ENCODE measurements at regions not wholly inside any gene's neighbourhood (a gene's known extent, or its start where the extent isn't known, plus 50 kb on each side); places are given as distances from the start of the nearest gene placed in this dataset.

- in situ Hi-C loops (cut with HindIII; ENCODE audit: low pct_unique_long_range_greater_than_20kb, low sequenced_read_pairs) = no loop called here
- no peak for DNase-seq (ENCODE audit: low read depth)
Observed at GRCh38 chr18:39752351-39752750, 2186.8 kb upstream of the CELF4 start.

- DNase-seq (ENCODE audit: low read depth) = no peak
- in situ Hi-C loops (cut with HindIII; ENCODE audit: low pct_unique_long_range_greater_than_20kb, low sequenced_read_pairs) = no loop called here
Observed at GRCh38 chr18:39751921-39752320, 2186.3 kb upstream of the CELF4 start.

- in situ Hi-C loops (cut with HindIII; ENCODE audit: low pct_unique_long_range_greater_than_20kb, low sequenced_read_pairs) = no loop called here
- DNase-seq (ENCODE audit: low read depth) = no peak
Observed at GRCh38 chr18:39751161-39751560, 2185.6 kb upstream of the CELF4 start.

GRCh38 chr18:39749154-39749553 is 2183.6 kb upstream of the CELF4 start:
- in situ Hi-C loops (cut with HindIII; ENCODE audit: low pct_unique_long_range_greater_than_20kb, low sequenced_read_pairs) = no loop called here
- no peak for DNase-seq (ENCODE audit: low read depth)

GRCh38 chr18:39748727-39749126 is 2183.1 kb upstream of the CELF4 start:
- no peak for DNase-seq (ENCODE audit: low read depth)
- in situ Hi-C loops (cut with HindIII; ENCODE audit: low pct_unique_long_range_greater_than_20kb, low sequenced_read_pairs) = no loop called here

GRCh38 chr18:39746201-39746600 is 2180.6 kb upstream of the CELF4 start:
- DNase-seq (ENCODE audit: low read depth) = no peak
- in situ Hi-C loops (cut with HindIII; ENCODE audit: low pct_unique_long_range_greater_than_20kb, low sequenced_read_pairs) = no loop called here

GRCh38 chr18:39743463-39743862 is 2177.9 kb upstream of the CELF4 start:
- in situ Hi-C loops (cut with HindIII; ENCODE audit: low pct_unique_long_range_greater_than_20kb, low sequenced_read_pairs) = no loop called here
- no peak for DNase-seq (ENCODE audit: low read depth)

- in situ Hi-C loops (cut with HindIII; ENCODE audit: low pct_unique_long_range_greater_than_20kb, low sequenced_read_pairs) = no loop called here
- peak; percentile 55 for DNase-seq (ENCODE audit: low read depth)
Observed at GRCh38 chr18:39741755-39742466, 2176.3 kb upstream of the CELF4 start.

- in situ Hi-C loops (cut with HindIII; ENCODE audit: low pct_unique_long_range_greater_than_20kb, low sequenced_read_pairs) = no loop called here
- no peak for DNase-seq (ENCODE audit: low read depth)
Observed at GRCh38 chr18:39737869-39738268, 2172.3 kb upstream of the CELF4 start.

- in situ Hi-C loops (cut with HindIII; ENCODE audit: low pct_unique_long_range_greater_than_20kb, low sequenced_read_pairs) = no loop called here
Observed at GRCh38 chr18:39732918-39733317, 2167.3 kb upstream of the CELF4 start.

GRCh38 chr18:39730606-39731005 is 2165.0 kb upstream of the CELF4 start:
- DNase-seq (ENCODE audit: low read depth) = no peak
- in situ Hi-C loops (cut with HindIII; ENCODE audit: low pct_unique_long_range_greater_than_20kb, low sequenced_read_pairs) = no loop called here

More at GRCh38 chr18:39732918-39733317, 2167.3 kb upstream of the CELF4 start:
- no peak for DNase-seq (ENCODE audit: low read depth)

GRCh38 chr18:39724652-39725051 is 2159.1 kb upstream of the CELF4 start:
- no peak for DNase-seq (ENCODE audit: low read depth)
- in situ Hi-C loops (cut with HindIII; ENCODE audit: low pct_unique_long_range_greater_than_20kb, low sequenced_read_pairs) = no loop called here

GRCh38 chr18:39721712-39722111 is 2156.1 kb upstream of the CELF4 start:
- no peak for DNase-seq (ENCODE audit: low read depth)
- in situ Hi-C loops (cut with HindIII; ENCODE audit: low pct_unique_long_range_greater_than_20kb, low sequenced_read_pairs) = no loop called here

- in situ Hi-C loops (cut with HindIII; ENCODE audit: low pct_unique_long_range_greater_than_20kb, low sequenced_read_pairs) = no loop called here
- no peak for DNase-seq (ENCODE audit: low read depth)
Observed at GRCh38 chr18:39713961-39714360, 2148.4 kb upstream of the CELF4 start.

- in situ Hi-C loops (cut with HindIII; ENCODE audit: low pct_unique_long_range_greater_than_20kb, low sequenced_read_pairs) = no loop called here
Observed at GRCh38 chr18:39711701-39712100, 2146.1 kb upstream of the CELF4 start.

GRCh38 chr18:39705362-39705761 is 2139.8 kb upstream of the CELF4 start:
- DNase-seq (ENCODE audit: low read depth) = no peak
- in situ Hi-C loops (cut with HindIII; ENCODE audit: low pct_unique_long_range_greater_than_20kb, low sequenced_read_pairs) = no loop called here

More at GRCh38 chr18:39711701-39712100, 2146.1 kb upstream of the CELF4 start:
- no peak for DNase-seq (ENCODE audit: low read depth)

GRCh38 chr18:39702888-39703287 is 2137.3 kb upstream of the CELF4 start:
- in situ Hi-C loops (cut with HindIII; ENCODE audit: low pct_unique_long_range_greater_than_20kb, low sequenced_read_pairs) = no loop called here
- DNase-seq (ENCODE audit: low read depth) = no peak

GRCh38 chr18:39701839-39702238 is 2136.2 kb upstream of the CELF4 start:
- peak; percentile 41 for DNase-seq (ENCODE audit: low read depth)
- in situ Hi-C loops (cut with HindIII; ENCODE audit: low pct_unique_long_range_greater_than_20kb, low sequenced_read_pairs) = no loop called here

GRCh38 chr18:39701055-39701783 is 2135.6 kb upstream of the CELF4 start:
- in situ Hi-C loops (cut with HindIII; ENCODE audit: low pct_unique_long_range_greater_than_20kb, low sequenced_read_pairs) = no loop called here
- DNase-seq (ENCODE audit: low read depth) = no peak

All from Caki2 (cell line).